ENCODE measurements at regions not wholly inside any gene's neighbourhood (a gene's known extent, or its start where the extent isn't known, plus 50 kb on each side); places are given as distances from the start of the nearest gene placed in this dataset.

DNA sequence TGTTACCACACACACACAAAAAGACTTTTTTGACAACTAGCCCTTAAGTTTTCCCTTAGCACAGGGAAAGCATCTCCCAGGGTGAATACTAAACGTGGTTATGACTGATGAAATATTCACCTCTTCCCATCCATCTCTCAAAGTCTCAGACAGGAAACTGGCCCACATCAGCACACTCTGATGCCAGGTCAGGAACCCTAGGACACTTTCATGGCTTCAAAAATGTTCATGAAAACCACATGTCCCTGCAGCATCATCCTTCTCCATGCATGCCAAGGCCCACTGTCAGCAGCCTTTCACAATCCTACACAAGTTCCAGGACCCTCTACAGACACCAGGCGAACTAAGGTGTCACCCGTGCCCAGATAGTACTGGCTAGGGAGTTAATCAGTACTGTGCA lies 68.7 kb downstream of the DNTTIP2 start:
- TF ChIP-seq EZH2phosphoT487 (conservative IDR thresholded peaks at IDR 0.05; ENCODE audit: low read length) (no peak), CTCF (IDR thresholded peaks at IDR 0.05; ENCODE audit: insufficient read depth, low read length, poor library complexity, severe bottlenecking) (no peak)
